ENCODE measurements at regions not wholly inside any gene's neighbourhood (a gene's known extent, or its start where the extent isn't known, plus 50 kb on each side); places are given as distances from the start of the nearest gene placed in this dataset.

GRCh38 chr6:40054602-40055001, 120.3 kb upstream of the MOCS1 start:
- Histone ChIP-seq H3K4me2 (ENCODE audit: low read length) (no peak overlapping the region), H3K79me2 (replicated peaks; ENCODE audit: insufficient read depth, low read length) (no peaks in the 10 kb centered on the region), H3K9me3 (ENCODE audit: low read length) (no peaks in the 10 kb centered on the region), H3K27me3 (ENCODE audit: insufficient read depth, low read depth, low read length) (no peaks in the 10 kb centered on the region), H3K4me3 (ENCODE audit: low read length) (no peak overlapping the region), H4K20me1 (ENCODE audit: insufficient read depth) (no peaks in the 10 kb centered on the region), H3K36me3 (ENCODE audit: insufficient read depth, low read length) (no peaks in the 10 kb centered on the region), H2AFZ (ENCODE audit: low read depth, low read length) (no peak overlapping the region), H3F3A (ENCODE audit: insufficient read depth, low read length, poor library complexity, severe bottlenecking) (no peaks in the 10 kb centered on the region), H3K27ac (ENCODE audit: low read length) (no peak overlapping the region), H3K9ac (ENCODE audit: low read length) (no peak overlapping the region), H3K9me2 (ENCODE audit: insufficient read depth, low read length) (no peaks in the 10 kb centered on the region)
- no peak for TF ChIP-seq CTCF (IDR thresholded peaks at IDR 0.05; ENCODE audit: poor library complexity, severe bottlenecking)
- no peak for TF ChIP-seq REST (IDR thresholded peaks at IDR 0.05; ENCODE audit: borderline replicate concordance)
- no peak for TF ChIP-seq SMC3 (conservative IDR thresholded peaks at IDR 0.05; ENCODE audit: poor library complexity)
- TF ChIP-seq EP300 (conservative IDR thresholded peaks at IDR 0.05; ENCODE audit: poor library complexity, severe bottlenecking): no peak
- no peak for TF ChIP-seq MXI1 (conservative IDR thresholded peaks at IDR 0.05; ENCODE audit: poor library complexity, severe bottlenecking)
- TF ChIP-seq EZH2 (IDR thresholded peaks at IDR 0.05; ENCODE audit: borderline replicate concordance, insufficient read depth, low read length, poor library complexity, severe bottlenecking): no peak
- TF ChIP-seq RAD21 (conservative IDR thresholded peaks at IDR 0.05): no peak
- no peak for TF ChIP-seq TAF1 (IDR thresholded peaks at IDR 0.05; ENCODE audit: low read depth)
- no peak for TF ChIP-seq POLR2AphosphoS5 (IDR thresholded peaks at IDR 0.05)

- Histone ChIP-seq H3K9me2 (ENCODE audit: insufficient read depth, low read length) (no peaks in the 10 kb centered on the region), H3K27ac (ENCODE audit: low read length) (no peak overlapping the region), H2AFZ (ENCODE audit: low read depth, low read length) (no peak overlapping the region), H3K4me3 (ENCODE audit: low read length) (no peak overlapping the region), H3F3A (ENCODE audit: insufficient read depth, low read length, poor library complexity, severe bottlenecking) (no peaks in the 10 kb centered on the region), H3K4me2 (ENCODE audit: low read length) (no peak overlapping the region), H3K36me3 (ENCODE audit: insufficient read depth, low read length) (no peaks in the 10 kb centered on the region), H3K79me2 (replicated peaks; ENCODE audit: insufficient read depth, low read length) (no peaks in the 10 kb centered on the region), H3K27me3 (ENCODE audit: insufficient read depth, low read depth, low read length) (no peaks in the 10 kb centered on the region), H3K9me3 (ENCODE audit: low read length) (no peaks in the 10 kb centered on the region), H3K9ac (ENCODE audit: low read length) (no peak overlapping the region), H4K20me1 (ENCODE audit: insufficient read depth) (no peaks in the 10 kb centered on the region)
- TF ChIP-seq TAF1 (IDR thresholded peaks at IDR 0.05; ENCODE audit: low read depth) (no peak), RAD21 (conservative IDR thresholded peaks at IDR 0.05) (no peak), EP300 (conservative IDR thresholded peaks at IDR 0.05; ENCODE audit: poor library complexity, severe bottlenecking) (no peak), CTCF (IDR thresholded peaks at IDR 0.05; ENCODE audit: poor library complexity, severe bottlenecking) (no peak), POLR2AphosphoS5 (IDR thresholded peaks at IDR 0.05) (no peak), MXI1 (conservative IDR thresholded peaks at IDR 0.05; ENCODE audit: poor library complexity, severe bottlenecking) (no peak), SMC3 (conservative IDR thresholded peaks at IDR 0.05; ENCODE audit: poor library complexity) (no peak), EZH2 (IDR thresholded peaks at IDR 0.05; ENCODE audit: borderline replicate concordance, insufficient read depth, low read length, poor library complexity, severe bottlenecking) (no peak), REST (IDR thresholded peaks at IDR 0.05; ENCODE audit: borderline replicate concordance) (no peak)
Measured at GRCh38 chr6:40054186-40054585, 119.9 kb upstream of the MOCS1 start.

Data from neural cell (in vitro differentiated cells).